VCaP (cell line): ENCODE measurements at regions not wholly inside any gene's neighbourhood (a gene's known extent, or its start where the extent isn't known, plus 50 kb on each side); places are given as distances from the start of the nearest gene placed in this dataset.
"Not testable (repeated sequence)": the region's sequence is repeated elsewhere in the genome, so short reads cannot be mapped to it uniquely, and the experiment has no call there.

Source experiments
- H3K27ac ChIP-seq: fragments of 450-650 bp; 2 replicates; pipeline ENCODE4 v1.5.1; 2017
- CTCF ChIP-seq: fragments of 450-650 bp; conservative IDR thresholded peaks from 2 replicates; pipeline ENCODE4 v1.5.1; 2017; ENCODE audit warnings: mild to moderate bottlenecking, moderate library complexity

GRCh38 chr14:49250517-49250916 lies 335.7 kb downstream of the RPS29 start:
- no peak overlapping the region for H3K27ac ChIP-seq
- TF ChIP-seq CTCF: no peak

- no peak for TF ChIP-seq CTCF
- peak overlapping the region; percentile 28 for H3K27ac ChIP-seq
Measured at GRCh38 chr14:49250109-49250508, 336.1 kb downstream of the RPS29 start.

- H3K27ac ChIP-seq: peak overlapping the region; percentile 28
- TF ChIP-seq CTCF: no peak
Measured at GRCh38 chr14:49249022-49249421, 337.2 kb downstream of the RPS29 start.

- not testable (repeated sequence) for H3K27ac ChIP-seq
Measured at GRCh38 chr14:49243777-49244176, 342.4 kb downstream of the RPS29 start.

- TF ChIP-seq CTCF: no peak
- no peak overlapping the region for H3K27ac ChIP-seq
Measured at GRCh38 chr14:49240383-49240782, 345.8 kb downstream of the RPS29 start.

- TF ChIP-seq CTCF: no peak
- H3K27ac ChIP-seq: no peak overlapping the region
Measured at GRCh38 chr14:49228552-49228951, 357.6 kb downstream of the RPS29 start.

GRCh38 chr14:49221316-49221715 lies 364.9 kb downstream of the RPS29 start:
- TF ChIP-seq CTCF: no peak

GRCh38 chr14:49220492-49220891 lies 365.7 kb downstream of the RPS29 start:
- peak overlapping the region; percentile 19; the same call in 1 of the 2 replicates for H3K27ac ChIP-seq
- no peak for TF ChIP-seq CTCF

More at GRCh38 chr14:49221316-49221715, 364.9 kb downstream of the RPS29 start:
- peak overlapping the region; percentile 19; the same call in 1 of the 2 replicates for H3K27ac ChIP-seq
